ENCODE measurements at regions not wholly inside any gene's neighbourhood (a gene's known extent, or its start where the extent isn't known, plus 50 kb on each side); places are given as distances from the start of the nearest gene placed in this dataset.
"Not testable (repeated sequence)": the region's sequence is repeated elsewhere in the genome, so short reads cannot be mapped to it uniquely, and the experiment has no call there.

GRCh38 chr11:21727102-21727501 lies 465.8 kb upstream of the ANO5 start:
- DNase-seq: no peak

- DNase-seq: no peak
Measured at GRCh38 chr11:21736404-21736803, 456.5 kb upstream of the ANO5 start.

DNA sequence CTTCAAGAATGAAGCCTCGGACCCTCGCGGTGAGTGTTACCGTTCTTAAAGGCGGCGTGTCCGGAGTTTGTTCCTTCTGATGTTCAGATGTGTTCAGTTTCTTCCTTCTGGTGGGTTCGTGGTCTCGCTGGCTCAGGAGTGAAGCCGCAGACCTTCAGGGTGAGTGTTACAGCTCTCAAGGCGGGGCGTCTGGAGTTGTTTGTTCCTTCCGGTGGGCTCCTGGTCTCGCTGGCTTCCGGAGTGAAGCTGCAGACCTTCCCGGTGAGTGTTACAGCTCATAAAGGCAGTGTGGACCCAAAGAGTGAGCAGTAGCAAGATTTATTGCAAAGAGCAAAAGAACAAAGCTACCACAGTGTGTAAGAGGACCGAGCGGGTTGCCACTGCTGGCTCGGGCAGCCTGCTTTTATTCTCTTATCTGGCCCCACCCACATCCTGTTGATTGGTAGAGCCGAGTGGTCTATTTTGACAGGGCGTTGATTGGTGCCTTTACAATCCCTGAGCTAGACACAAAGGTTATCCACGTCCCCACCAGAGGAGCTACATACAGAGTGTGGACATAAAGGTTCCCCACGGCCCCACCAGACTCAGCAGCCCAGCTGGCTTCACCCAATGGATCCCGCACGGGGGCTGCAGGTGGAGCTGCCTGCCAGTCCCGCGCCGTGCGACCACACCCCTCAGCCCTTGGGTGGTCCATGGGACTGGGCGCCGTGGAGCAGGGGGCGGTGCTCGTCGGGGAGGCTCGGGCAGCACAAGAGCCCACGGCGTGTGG lies 440.2 kb upstream of the ANO5 start:
- DNase-seq: not testable (repeated sequence)

GRCh38 chr11:21753244-21753767 lies 439.6 kb upstream of the ANO5 start:
- DNase-seq: not testable (repeated sequence)

DNA sequence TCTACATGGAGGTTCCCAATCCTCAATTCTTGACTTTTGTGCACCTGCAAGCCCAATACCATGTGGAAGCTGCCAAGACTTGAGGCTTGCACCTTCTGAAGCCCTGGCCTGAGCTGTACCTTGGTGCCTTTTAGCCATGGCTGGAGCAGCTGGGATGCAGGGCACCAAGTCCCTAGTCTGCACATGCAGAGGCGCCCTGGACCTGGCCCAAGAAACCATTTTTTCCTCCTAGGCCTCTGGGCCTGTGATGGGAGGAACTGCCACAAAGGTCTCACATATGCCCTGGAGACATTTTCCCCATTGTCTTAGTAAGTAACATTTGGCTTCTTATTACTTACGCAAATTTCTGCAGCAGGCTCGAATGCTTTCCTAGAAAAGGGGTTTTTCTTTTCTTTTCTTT lies 431.9 kb upstream of the ANO5 start:
- DNase-seq: no peak

- no peak for DNase-seq
Measured at GRCh38 chr11:21768388-21768787, 424.5 kb upstream of the ANO5 start.

DNA sequence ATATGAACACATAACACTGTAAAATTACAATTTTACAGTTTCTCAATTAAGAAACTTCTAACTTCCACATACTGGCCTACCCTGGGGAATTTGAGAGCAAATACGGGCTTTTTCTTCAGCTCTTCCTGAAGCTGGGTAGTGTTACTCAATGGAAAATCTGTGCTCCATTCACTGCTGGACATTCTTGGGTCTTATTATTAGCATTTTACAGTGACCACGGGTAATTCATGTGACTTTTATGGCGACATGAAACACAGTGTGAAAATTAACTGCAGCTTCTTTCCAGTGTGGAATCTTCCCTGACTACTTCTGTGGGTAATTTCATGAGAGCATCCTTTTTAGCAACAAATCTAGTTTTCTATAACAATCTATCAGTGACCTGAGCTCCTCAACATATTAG lies 423.7 kb upstream of the ANO5 start:
- no peak for DNase-seq

DNA sequence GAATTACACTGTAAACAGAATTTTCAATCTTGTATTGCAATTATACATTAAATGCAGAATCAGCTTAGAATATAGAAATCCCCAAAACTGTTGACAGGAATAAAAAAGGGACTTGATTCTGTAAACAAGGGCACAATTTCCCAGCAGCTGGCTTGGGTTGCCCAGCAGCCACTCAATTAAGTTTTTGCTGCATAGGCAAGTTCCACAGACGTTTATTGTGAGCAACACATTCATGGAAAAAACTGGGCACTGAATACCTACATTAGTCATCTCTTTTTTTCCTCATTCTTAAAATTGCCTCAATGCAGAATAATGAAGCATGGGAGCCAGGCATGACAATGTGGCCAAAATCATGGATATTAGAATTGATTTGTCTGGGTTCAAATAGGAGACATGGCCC lies 421.8 kb upstream of the ANO5 start:
- no peak for DNase-seq

DNA sequence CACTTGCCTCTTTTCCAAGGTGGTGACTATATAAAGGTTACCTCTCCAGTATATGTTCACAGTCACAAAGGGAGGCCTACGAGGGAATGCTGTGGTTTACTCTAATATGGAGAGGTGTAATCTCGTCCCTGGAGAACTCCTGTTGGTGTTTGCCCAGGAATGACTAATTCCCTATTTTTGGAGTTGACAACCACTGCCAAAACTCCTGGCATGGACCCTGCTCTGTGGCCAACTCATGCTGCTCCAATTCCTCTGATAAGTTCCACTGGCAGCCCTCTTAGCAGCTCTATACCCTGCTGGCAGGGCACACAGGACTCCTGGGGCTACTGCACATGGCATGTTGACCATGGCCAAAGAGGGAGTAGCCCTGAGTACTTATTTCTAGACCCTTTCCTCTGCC lies 418.7 kb upstream of the ANO5 start:
- no peak for DNase-seq

DNA sequence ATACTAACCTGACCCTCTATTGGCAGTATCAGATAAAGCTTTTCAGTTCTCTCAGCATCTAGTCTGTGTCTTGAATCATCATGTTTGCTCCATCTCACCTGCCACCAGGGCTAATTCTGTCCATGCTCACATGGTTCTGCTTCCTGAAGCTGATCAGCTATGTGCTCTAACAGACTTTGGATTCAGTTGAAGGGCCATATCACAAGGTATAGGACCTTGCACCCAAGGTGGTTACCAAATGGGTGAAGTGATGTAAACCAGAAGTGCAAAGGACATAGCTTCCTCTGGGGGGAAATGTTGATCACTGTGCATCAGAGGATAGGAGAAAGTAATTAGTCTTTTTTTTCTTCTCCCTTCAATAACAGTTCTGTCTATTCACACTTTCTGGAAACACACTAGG lies 417.0 kb upstream of the ANO5 start:
- DNase-seq: no peak

- DNase-seq: no peak
Measured at GRCh38 chr11:21783954-21784353, 408.9 kb upstream of the ANO5 start.

DNA sequence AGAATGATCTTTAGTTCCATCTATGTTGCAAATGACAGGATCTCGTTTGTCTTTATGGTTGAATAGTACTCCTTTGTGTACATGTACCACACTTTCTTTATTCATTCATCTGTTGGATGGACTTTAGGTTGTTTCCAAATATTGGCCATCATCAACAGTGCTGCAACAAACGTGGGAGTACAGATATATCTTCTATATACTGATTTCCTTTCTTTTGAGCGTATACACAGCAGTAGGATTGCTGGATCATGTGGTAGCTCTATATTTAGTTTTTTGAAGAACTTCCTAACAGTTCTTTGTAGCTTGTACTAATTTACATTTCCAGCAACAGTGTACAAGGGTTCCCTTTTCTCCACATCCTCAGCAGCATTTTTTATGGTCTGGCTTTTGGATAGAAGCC lies 407.5 kb upstream of the ANO5 start:
- no peak for DNase-seq

- DNase-seq: no peak
Measured at GRCh38 chr11:21794306-21794705, 398.6 kb upstream of the ANO5 start.

DNA sequence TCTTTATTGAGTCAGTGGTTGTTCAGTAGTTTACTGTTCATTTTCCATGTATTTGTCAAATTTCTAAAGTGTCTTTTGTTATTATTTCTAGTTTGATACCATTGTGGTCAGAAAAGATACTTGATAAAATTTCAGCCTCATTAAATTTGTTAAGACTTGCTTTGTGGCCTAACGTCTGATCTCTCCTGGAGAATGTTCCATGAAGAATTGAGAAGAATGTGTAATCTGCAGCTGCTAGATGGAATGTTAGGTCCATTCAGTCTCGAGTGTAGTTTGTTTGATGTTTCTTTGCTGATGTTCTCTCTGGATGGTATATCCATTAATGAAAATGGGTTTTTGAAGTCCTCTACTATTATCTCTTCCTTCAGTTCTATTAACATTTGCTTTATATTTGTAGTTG lies 394.7 kb upstream of the ANO5 start:
- DNase-seq: no peak

GRCh38 chr11:21804523-21804922 lies 388.4 kb upstream of the ANO5 start:
- DNase-seq: not testable (repeated sequence)

- no peak for DNase-seq
Measured at GRCh38 chr11:21806508-21806907, 386.4 kb upstream of the ANO5 start.

DNA sequence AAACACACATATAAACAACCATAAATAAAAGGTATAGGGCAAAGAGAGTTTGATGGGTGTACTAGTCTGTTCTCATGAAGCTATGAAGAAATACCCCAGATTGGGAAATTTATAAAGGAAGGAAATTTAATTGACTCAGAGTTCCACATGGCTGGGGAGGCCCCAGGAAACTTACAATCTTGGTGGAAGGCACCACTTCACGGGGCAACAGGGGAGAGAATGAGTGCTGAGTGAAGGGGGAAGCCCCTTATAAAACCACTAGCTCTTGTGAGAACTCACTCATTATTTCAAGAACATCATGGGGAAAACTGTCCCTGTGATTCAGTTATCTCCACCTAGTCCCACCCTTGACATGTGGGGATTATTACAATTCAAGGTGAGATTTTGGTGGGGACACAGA lies 385.9 kb upstream of the ANO5 start:
- no peak for DNase-seq

- no peak for DNase-seq
Measured at GRCh38 chr11:21807350-21807749, 385.5 kb upstream of the ANO5 start.

DNA sequence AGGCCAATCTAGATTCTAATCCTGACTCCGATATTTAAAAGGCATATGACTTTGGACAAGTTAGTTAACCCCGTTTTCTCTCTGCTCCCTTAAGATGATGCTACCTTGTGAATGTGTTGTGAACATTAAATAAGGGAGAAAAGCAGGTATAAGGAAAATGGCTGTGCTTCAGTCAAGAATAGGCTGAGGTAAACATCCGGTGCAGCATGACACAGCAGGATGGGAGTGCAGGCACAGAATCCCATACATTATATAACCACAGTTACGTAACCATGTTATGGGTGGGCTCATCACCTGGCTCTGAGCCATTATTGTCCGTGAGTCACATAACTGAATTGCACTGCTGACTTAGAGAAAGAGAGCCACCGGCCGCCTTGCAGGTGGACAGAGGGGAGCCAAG lies 382.2 kb upstream of the ANO5 start:
- no peak for DNase-seq

- no peak for DNase-seq
Measured at GRCh38 chr11:21811572-21811971, 381.3 kb upstream of the ANO5 start.

GRCh38 chr11:21814169-21814568 lies 378.7 kb upstream of the ANO5 start:
- no peak for DNase-seq

DNA sequence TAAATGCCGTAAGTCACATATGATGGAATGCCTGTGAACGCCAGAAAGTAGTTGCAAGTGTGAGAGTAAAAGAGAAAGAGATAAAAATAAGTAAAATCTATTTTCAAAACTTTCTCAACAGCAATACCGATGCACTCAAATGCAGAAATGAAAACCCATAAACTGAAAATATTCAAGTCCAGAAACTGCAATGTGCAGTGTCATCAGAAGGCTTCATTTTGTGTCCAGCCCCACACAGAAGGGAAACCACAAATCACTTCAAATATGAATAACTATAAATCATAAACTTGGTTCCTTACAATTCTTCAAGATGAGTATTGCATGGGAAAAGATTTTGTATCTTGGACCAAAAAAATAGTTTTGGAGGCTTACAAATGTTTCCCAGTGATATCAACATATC lies 375.2 kb upstream of the ANO5 start:
- no peak for DNase-seq

GRCh38 chr11:21820176-21820575 lies 372.7 kb upstream of the ANO5 start:
- no peak for DNase-seq

DNA sequence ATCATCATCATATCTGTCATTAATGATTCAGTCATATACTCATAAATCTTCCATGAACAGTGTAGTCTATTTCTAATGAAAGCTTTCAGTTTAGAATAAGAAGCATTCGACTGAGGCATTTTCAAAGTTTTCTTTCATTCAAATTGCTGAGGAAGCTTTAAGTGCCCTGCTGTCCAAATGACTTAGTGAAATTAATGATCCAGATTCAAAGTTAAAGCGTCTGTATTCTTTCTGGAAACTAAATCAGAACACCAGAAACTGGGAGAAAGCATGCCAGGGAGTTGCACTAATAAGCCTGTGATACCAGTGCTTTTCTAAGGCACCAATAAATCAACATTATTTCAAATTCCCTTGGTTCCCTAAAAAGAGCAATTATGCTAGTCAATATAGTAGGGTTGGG lies 367.8 kb upstream of the ANO5 start:
- DNase-seq: no peak

DNA sequence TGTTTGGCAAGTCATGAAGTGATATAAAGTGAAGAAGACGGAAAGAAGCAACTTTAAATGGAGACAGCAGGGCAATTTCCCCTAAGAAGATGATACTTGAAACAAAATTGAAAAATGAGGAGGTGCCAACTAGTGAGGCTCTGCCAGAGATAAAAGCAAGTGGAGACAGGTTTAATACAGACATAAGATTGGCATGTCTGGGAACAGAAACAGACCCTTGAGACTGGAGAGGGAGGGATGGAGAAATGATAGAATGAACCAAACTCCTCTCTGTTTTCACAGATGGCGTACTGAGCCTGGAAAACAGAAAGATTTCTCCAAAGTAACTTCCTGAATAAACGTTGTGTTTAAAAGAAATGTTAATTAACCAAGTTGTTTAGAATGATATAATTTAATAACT lies 354.5 kb upstream of the ANO5 start:
- DNase-seq: no peak

Measured in GDM1 (cell line).